ENCODE measurements at regions not wholly inside any gene's neighbourhood (a gene's known extent, or its start where the extent isn't known, plus 50 kb on each side); places are given as distances from the start of the nearest gene placed in this dataset.

- intact Hi-C loops (cut with micrococcal nuclease; ENCODE audit: unreplicated experiment) = no loop called here
- DNase-seq (ENCODE audit: low read depth, low spot score) = no peak
- TF ChIP-seq REST (IDR thresholded peaks at IDR 0.05; ENCODE audit: insufficient read depth in 1 of 2, low read depth in 2 of 2, low read length in 1 of 2) = no peak
- TF ChIP-seq POLR2AphosphoS5 (IDR thresholded peaks at IDR 0.05; ENCODE audit: low read depth, low read length) = no peak
- no peak for TF ChIP-seq TCF7L2 (IDR thresholded peaks at IDR 0.05; ENCODE audit: low read depth, low read length)
- no peak for TF ChIP-seq CTCF (IDR thresholded peaks at IDR 0.05)
- TF ChIP-seq SIN3A (IDR thresholded peaks at IDR 0.05; ENCODE audit: borderline replicate concordance, insufficient read depth, low read depth, low read length) = no peak
Measured at GRCh38 chr4:41410049-41410448, 127.9 kb upstream of the LIMCH1 start.

GRCh38 chr4:41413670-41414411, 124.1 kb upstream of the LIMCH1 start:
- DNase-seq (ENCODE audit: low read depth, low spot score) (no peak), ATAC-seq (no peak)
- H3K9me3 ChIP-seq (ENCODE audit: control insufficient read depth, insufficient read depth, low read depth, low read length) = no peaks in the 10 kb centered on the region
- no peak overlapping the region for H3K27ac ChIP-seq (ENCODE audit: low read length)
- no peaks in the 10 kb centered on the region for H3K36me3 ChIP-seq (ENCODE audit: control insufficient read depth, insufficient read depth, low read length)
- no TSS peak for BruUV-seq (replicated peaks)
- no peak overlapping the region for H3K4me3 ChIP-seq (ENCODE audit: low read depth in 2 of 2, low read length in 2 of 2)
- TF ChIP-seq REST (IDR thresholded peaks at IDR 0.05; ENCODE audit: insufficient read depth in 1 of 2, low read depth in 2 of 2, low read length in 1 of 2) (no peak), TCF7L2 (IDR thresholded peaks at IDR 0.05; ENCODE audit: low read depth, low read length) (no peak), CTCF (IDR thresholded peaks at IDR 0.05) (no peak), POLR2AphosphoS5 (IDR thresholded peaks at IDR 0.05; ENCODE audit: low read depth, low read length) (no peak), SIN3A (IDR thresholded peaks at IDR 0.05; ENCODE audit: borderline replicate concordance, insufficient read depth, low read depth, low read length) (no peak)
- intact Hi-C loops (cut with micrococcal nuclease; ENCODE audit: unreplicated experiment) = no loop called here
- POLR2A ChIA-PET = no interaction called here
- no peaks in the 10 kb centered on the region for H3K4me1 ChIP-seq (ENCODE audit: control insufficient read depth, insufficient read depth, low read length)
- CTCF ChIA-PET = no interaction called here
- H3K27me3 ChIP-seq (ENCODE audit: control insufficient read depth, insufficient read depth, low read length) = 0 out of 2 replicates have a peak, but pooled peaks cover 2% of the 10 kb centered on the region
- in situ Hi-C loops (cut with HindIII; ENCODE audit: low pct_unique_long_range_greater_than_20kb, low sequenced_read_pairs) = no loop called here

More at GRCh38 chr4:41410049-41410448, 127.9 kb upstream of the LIMCH1 start:
- no TSS peak for BruUV-seq (replicated peaks)
- H3K36me3 ChIP-seq (ENCODE audit: control insufficient read depth, insufficient read depth, low read length) = no peaks in the 10 kb centered on the region
- CTCF ChIA-PET = no interaction called here
- H3K9me3 ChIP-seq (ENCODE audit: control insufficient read depth, insufficient read depth, low read depth, low read length) = no peaks in the 10 kb centered on the region
- H3K27me3 ChIP-seq (ENCODE audit: control insufficient read depth, insufficient read depth, low read length) = 0 out of 2 replicates have a peak, but pooled peaks cover 2% of the 10 kb centered on the region
- no peak overlapping the region for H3K4me3 ChIP-seq (ENCODE audit: low read depth in 2 of 2, low read length in 2 of 2)
- H3K27ac ChIP-seq (ENCODE audit: low read length) = no peak overlapping the region
- in situ Hi-C loops (cut with HindIII; ENCODE audit: low pct_unique_long_range_greater_than_20kb, low sequenced_read_pairs) = no loop called here
- H3K4me1 ChIP-seq (ENCODE audit: control insufficient read depth, insufficient read depth, low read length) = no peaks in the 10 kb centered on the region
- no peak for ATAC-seq
- POLR2A ChIA-PET = no interaction called here

All from Panc1 (cell line).